ENCODE measurements at regions not wholly inside any gene's neighbourhood (a gene's known extent, or its start where the extent isn't known, plus 50 kb on each side); places are given as distances from the start of the nearest gene placed in this dataset.
"Not testable (repeated sequence)": the region's sequence is repeated elsewhere in the genome, so short reads cannot be mapped to it uniquely, and the experiment has no call there.

DNA sequence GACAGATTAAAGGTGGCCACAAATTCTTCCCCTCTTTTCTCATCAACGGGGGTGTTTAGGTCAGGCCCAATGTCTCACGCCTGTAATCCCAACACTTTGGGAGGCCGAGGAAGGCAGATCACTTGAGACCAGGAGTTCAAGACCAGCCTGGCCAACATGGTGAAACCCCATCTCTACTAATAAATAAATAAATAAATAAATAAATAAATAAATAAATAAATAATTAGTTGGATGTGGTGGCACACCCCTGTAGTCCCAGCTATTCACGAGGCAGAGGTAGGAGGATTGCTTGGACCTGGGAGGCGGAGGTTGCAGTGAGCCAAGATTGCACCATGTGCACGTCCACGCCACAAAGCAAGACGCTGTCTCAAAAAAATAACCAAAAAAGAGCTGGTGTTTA, 180.7 kb downstream of the FASLG start:
- not testable (repeated sequence) for DNase-seq

DNA sequence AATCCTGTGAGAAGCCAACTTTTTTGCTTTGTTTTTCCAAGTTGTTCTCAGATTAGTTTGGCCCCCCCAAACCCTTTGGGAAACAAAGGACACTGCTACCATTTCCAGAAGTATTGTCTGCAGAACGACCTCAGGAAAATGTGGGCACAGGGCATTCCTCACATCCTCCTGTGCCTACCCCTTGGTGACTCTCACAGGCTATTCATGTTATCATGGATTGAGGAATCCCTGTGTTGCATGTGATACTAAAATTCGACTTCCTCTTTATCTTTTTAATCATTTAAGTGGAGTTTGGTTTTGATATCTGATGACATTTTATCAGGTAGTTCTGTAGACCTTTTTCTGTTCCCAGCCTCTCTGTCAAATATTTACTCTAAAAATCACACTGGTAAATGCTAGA, 184.5 kb downstream of the FASLG start:
- DNase-seq = no peak

DNA sequence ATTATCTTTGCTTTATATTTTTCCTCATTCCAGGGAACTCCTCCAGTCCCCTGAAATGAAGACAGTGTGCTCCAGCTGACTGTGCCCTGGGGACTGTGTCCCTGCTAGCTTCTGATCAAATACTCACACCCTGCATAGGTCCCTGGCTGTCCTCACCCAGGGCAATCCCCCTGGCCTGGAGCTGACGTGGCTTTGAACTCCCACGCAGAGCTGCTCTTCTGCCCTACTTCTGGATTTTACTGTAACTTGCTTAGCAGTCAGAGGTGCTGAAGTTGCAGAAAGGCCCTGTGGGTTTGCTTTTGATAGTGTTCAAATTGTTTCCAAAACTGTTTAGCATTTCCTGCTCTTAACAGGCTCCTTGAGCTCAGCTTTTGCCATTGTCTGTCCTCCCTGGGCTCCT, 186.5 kb downstream of the FASLG start:
- DNase-seq = no peak

DNA sequence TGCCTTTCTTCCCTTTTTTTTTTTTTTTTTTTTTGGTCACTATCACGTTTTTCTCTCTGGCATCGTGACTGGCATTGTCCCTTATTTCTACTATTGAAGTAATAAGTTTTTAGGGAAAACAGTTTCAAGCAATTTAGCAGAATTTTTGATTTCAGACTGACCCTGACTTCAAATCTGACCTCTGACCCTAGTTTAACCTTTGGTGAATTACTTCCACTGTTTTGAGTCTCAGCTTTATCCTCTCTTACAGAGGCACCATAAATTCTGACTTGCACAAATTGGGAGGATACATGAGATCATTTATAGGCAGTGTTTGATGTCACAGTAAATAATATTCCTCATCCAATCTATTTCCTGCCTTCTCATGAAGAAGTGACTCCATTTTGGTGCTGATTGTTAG, 187.0 kb downstream of the FASLG start:
- no peak for DNase-seq

DNA sequence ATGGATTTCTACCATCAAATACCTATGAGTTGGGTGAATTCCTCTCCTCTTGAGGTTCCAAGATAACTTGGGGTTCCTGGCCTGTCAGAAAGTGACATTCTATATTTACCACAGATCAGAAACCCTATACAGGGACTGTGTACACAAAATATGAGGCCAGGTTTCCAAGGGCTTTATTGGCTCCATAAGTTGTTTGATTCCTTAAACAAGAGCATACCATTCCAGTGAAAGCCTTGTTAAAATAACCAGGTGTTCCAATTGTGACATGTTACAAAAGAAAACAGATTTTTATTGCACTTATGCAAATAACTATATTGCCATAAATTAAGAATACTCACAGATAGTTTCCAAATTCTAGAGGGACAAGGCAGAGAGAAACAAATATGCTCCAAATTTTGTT, 188.9 kb downstream of the FASLG start:
- not testable (repeated sequence) for DNase-seq

DNA sequence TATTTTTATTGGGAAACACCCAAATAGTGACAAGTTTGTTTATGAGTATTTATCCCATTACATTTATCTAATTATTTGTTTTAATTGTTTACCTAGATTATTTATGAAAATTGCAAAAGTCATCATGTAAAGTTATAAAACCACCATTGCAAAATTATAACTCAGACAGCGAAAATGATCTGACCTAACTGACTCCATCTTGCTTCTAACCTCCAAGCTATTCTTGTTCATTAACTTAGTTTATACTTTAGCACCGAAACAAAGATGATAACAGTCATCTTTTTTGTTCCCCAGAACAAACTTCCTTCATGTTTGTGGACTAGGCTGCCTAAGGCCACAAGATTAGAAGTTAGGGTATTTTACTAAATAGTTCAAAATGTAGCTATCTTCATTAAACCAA, 190.8 kb downstream of the FASLG start:
- no peak for DNase-seq

DNA sequence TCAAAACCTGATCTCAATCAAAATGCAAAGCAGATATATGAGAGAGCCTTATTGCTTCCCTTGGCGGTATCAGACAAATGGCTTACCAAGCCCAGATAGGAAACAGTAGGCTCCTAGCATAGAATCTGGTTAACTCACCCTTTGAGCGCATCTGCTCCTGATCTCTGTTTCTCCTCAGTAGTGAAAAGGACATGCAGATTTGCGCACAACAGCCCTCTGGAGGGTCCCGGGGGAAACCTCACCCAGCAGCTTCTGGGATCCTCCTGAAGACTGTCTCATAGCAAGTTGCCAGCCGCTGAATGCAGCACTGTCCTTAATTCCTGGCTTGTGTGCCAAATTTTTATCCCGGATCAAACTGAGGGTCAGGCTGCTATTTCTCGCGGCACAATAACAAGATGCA, 192.2 kb downstream of the FASLG start:
- no peak for DNase-seq

DNA sequence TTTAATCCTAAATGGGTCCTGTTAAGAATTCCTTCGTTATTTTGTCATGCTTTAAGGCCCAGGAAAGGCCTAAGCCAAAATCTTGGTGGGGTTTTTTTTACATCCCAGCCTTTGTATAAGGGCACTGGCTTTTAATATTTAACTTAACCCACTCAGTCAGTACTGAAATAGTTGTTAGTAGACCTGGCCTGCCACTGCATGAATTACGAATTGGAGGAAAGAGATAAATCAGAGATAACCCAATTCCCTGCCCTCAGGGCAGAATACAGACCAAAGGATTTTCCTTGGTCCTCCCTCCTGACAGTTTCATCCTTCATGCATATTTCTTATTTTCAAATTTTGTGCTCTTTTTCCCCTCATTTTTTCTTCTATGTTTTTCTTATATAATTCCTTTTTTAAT, 193.0 kb downstream of the FASLG start:
- no peak for DNase-seq

DNA sequence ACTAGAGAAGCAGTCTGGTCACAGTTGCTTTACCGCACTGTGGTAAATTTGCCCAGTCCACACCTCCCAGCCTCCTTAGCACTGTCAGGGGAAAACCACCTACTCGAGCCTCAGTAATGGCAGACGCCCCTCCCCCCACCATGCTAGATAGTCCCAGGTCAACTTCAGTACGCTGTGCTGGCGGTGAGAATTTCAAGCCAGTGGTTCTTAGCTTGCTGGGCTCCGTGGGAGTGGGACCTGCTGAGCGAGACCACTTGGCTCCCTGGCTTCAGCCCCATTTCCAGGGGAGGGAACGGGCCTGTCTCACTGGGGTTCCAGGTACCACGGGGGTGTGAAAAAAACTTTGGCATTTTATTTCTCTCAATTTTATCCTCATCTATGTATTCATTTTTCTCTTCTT, 194.8 kb downstream of the TNFSF18 start:
- DNase-seq = not testable (repeated sequence)

DNA sequence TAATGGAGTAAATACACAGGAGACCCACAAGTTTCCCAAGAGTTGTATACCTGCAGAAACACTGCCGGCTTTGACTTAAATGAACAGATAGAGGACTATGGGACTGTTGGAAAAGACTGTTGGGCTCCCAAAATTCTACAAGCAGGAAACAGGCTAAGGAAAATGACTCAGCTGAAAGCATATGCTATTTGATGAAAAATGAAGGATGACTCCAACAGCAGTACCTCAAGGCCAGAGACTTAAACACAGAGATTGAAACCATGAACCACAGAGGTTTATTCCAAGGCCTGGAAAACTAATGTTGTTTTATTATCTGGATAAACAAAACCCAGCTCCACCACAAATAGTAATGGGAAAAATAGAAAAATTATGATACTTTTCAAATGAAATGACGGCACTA, 187.7 kb downstream of the TNFSF18 start:
- no peak for DNase-seq

DNA sequence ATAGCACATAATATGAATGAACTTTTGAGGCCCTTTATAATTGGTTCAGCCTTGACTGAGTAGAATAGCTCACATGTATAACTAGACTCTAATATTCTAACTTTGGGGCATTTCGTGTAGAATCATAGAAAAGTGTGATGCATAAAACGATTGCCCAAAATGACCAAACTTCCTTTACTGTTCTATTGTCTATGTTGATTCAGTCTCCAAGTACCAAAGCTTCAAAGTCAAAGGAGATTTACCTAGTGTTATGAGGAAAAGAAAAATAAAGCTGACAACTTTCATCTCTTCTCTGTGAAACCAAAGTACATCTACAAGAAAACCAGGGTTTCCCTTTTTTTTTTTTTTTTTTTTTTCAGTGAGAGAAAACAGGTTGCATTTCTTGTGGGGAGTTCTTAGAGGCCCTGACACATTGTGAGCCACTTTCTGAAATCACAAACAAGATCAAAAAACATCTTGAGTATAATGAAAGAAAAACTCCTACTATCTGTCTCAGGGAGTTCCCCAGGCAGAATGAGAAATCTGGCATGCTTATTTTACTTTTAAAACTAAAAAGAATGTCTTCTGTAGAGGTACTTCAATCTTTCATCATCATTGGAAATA, 183.4 kb downstream of the TNFSF18 start:
- no peak for DNase-seq

DNA sequence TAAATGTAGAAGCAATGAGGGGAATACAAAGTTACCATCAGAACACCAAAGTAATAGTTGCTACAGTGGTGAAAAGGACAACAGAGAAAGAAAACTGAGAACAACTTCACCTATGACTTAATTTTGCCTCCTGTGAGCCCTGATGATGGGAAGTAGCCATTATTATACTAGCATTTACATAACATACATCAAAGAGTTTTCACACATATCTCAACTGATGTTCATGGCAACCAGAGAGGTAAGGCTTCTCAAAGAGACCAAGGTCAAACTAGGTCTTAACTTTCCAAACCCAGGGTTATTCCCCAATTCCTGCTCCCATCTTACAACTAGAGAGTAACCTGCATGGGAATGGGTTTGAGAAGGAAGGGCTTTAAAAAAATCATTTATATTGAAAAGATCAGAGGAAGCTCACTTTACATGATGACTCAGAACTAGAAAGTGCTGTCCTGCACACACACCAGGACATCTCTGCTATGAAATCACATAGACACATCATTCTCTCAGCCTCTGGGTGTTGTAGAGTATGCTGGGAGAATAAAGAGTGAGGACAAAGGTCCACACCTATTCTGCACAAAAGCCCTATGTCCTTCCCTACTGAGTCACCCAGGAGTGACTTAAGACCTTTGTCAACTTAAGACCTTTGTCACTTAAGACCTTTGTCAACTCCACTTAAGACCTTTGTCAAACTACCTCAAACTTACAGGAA, 179.7 kb downstream of the TNFSF18 start:
- DNase-seq = no peak

DNA sequence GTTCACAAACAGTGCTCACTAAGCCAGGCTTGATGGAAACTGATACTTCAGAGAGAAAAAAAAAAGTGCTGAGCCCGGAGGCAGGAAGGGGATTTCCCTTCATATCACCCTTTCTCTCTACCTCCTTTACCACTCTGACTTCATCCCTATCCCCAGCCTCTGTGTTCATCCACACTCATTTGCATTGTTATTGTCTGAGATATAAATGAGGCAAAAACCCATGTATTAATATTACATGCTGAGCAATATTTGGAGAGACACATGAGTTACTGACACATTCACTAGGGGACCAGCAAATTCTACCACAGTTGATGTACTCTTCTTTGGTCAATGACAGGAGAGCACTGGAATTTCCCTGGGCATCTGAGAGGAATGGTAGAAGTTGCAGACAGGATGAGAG, 175.8 kb downstream of the TNFSF18 start:
- DNase-seq = no peak

DNA sequence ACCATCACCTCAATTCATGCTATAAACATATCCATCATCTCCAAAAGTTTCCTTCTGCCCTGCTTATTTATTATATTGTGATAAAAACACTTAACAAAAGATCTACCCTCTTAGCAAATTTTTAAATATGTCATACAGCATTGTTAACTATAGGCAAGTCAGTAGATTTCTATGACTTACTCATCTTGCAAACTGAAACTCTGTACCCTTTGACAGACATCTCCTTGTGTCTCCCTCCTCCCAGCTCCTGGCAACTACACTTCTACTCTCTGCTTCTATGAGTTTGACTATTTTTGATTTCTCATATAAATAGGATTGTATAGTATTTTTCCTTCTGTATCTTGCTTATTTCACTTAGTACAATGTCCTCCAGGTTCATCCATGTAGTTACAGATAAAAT, 174.8 kb downstream of the TNFSF18 start:
- DNase-seq = no peak

DNA sequence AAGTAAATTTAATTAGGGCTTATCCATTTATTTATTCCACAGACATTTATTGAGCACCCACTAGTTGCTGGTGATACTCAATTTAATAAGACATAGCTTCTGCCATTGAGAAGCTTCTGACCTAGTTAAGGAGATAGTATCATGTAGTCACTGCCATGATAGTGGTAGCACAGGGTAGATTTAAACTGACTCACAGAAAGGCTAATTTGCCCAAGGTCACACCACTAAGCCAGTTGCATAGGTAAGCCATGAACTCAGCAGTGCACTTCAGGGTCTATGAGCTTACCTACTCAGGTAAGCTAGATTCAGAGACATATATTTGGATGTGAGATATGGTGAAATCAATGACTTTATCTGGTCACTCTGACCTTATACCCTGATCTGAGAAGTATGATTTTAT, 168.4 kb downstream of the TNFSF18 start:
- DNase-seq = no peak

DNA sequence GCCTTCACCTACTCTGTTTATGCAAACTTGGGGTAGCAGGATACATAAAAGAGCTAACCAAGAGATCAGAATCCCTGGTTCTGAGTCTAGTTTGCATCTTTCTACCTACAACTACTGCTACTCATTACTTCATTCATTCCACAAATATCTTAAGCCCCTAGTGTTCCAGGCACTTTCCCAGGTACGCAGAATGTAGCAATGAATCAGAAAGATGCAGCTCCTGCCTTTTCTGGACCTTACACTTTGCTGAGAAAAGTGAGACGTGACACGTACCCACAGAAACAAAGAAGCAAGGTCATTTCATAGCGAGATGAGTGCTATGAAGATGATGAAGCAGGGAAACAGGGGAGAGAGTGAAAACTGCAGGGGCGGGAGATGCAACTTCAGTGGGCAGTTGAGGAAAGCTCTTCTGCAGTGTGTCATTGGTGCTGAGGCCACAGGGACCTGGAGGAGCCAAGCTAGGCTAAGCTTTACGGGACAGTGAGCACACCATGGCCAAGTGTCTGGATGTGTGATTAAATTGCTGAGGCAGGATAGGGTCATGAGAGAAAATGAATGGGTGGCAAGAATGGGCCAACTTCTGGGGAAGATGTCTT, 167.9 kb downstream of the TNFSF18 start:
- DNase-seq = no peak

DNA sequence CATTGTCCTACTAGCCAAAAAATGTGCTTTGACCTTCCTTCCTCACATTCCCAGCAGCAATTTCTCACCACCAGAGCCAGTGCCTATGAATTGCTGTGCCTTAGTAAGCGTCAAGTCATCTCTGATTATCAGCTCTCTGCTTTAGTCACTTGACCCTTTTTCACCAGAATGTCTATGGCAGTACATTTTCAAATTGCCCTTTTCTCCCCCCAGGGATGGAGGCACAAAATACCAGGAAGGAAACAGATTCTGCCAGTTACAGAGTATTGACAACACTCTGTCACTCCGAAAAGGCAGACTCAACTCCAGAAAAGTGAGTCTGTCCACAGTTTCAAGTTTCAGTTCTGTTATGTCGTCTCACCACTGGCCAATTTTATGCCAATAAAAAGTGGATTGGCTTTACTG, 167.4 kb downstream of the TNFSF18 start:
- DNase-seq = no peak

DNA sequence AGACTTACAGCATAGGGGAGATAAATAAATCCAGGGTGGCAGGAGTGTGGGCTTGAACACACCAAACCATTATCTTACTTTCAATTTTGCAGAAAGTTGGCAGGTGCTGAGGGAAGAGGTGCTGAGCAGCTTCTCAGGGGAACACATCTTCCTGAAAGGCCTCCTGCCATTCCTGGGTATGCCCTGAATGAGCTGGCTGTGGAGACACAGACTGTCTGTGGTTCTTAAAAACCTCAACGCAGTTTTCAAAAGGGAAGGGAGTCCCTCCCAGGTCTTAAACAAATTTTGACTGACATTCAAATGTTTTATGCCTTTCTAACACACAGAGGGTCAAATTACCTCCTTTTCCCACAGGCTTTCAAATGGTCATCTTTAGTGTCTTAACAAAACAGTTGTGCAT, 166.9 kb downstream of the TNFSF18 start:
- DNase-seq = no peak

DNA sequence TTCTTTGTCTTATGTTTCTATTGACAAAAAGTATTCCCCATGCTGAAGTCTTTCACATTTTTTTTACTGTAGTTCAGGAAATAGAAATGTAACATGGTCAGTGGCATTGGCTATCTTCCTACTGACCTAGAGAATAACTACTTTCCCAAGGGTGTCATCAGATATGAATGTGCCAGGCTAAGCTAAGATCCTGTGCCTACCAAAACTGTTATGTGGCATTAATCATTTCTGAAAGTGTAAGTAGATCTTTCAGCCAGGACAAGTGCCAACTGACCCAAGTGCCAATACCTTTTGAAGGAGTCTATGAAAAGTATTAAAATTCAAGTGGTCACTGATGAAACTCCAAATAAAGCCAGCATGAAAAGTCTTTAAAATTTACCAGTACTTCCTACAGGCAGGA, 165.3 kb downstream of the TNFSF18 start:
- no peak for DNase-seq

DNA sequence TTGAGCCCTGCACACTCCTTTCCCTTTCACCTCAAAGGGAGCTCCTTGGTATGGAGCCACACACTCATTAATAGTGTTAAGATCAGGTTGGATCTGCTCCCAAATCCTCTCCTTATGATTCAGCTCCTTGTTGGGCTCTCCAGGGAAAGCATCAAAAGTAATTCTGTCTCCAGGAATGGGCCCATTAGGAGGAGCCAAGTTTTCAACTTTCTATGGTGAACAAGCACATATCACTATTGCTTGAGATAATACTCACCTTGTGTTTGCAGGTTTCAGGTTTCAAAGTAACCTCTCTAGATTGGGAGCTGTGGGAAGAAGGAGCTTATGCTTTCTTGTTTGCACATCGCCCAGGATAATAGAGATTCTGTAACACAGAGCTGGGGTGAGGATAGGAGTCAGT, 164.8 kb downstream of the TNFSF18 start:
- no peak for DNase-seq

DNA sequence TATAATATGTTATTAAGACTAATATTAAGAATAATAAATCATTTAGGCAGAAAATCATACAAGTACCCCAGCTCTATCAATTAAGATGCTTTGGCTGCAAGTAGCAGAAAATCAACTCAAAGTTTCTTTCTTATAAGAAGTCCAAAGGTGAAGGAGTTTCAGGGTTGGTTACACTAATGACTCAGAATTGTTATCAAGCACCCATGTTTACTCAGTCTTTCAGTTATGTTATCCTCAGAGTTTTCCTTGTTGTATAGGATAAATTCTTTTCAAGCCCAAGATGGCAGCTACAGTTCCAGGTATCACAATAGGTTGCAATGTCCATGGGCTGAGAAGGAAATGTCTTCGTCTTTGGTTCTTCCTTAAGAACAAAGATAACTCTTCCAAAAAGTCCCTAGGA, 163.6 kb downstream of the TNFSF18 start:
- DNase-seq = no peak

DNA sequence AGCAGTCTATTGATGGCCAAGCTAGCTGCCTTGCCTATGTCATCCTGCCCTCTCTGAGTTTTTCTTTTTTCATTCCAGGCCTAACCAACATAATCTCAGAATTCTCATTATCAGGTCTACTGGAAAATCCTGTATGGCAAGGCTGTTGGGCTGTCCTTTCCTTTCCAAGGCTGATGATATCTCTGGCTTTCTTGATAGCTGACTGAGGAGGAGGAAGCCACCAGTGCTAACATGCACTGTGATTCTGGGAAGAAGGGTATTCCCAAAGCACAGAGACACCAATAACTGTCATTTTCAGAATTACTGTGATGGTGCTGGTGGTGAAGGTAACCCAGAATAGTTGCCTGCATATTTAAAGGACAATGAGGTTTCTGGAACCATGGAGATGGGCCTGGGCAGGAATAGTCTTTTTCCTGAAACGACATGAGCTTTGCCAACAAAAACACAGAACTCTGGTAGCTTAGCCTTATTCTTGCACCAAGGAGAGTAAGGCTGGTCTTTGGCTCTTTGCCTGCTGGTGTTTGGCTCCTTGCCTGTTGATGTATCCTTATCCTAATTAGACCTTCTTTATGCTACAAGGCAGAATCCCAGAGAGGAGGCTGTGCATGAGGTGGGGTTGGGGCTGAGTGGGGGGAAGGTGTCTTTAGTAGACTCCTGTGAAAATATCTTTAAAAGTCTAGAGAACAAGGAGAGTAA, 157.4 kb downstream of the TNFSF18 start:
- DNase-seq = no peak

DNA sequence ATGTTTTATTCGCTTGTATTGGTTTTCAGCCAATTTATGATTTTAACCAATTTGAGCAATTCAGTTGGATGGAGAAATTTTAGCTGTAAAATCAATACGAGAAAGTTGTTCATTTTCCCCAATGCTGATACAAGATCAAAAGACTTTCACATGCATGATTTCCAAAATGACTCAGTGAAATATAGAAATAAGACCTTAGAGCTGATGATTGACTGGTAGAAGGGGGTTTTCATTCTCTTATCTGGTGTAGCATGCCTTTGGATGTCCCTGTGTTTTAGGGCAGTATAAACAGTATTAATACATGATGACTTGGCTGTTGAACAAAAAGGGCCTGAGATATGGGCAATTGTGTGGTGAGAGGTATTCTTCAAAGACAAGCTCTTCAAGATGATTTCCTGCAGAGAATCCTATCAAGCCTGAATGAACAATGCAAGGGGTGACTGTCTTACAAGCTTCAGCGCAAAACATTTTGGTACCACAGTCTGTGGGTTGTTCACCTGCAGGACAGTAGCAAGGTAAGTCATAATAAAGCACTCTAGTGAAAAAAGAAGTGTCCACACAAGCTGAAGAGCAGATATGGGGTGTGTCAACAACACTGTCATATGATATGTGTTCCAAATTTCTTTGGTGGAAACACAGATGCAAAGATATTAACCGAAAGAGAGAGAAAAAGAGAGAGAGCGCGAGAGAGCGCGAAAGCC, 156.2 kb downstream of the TNFSF18 start:
- no peak for DNase-seq
